ENCODE measurements at regions not wholly inside any gene's neighbourhood (a gene's known extent, or its start where the extent isn't known, plus 50 kb on each side); places are given as distances from the start of the nearest gene placed in this dataset.

DNA sequence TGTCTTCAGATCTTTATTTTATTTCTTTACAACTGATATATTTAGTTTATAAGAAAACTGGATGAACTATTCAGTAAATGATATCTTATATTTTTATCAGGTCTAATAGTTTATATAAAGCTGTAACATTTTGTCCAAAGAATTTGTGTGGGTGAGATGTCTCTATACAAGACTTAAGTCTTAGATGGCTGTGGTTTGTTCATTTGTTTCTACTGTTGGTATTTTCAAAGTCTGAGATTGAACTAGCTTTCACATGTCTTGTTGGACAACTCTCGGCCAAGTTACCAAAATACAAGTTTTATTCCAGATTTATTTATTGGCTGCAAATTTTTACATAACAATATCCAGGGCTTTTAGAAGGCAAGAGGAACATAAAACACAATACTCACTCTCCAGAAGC is 286.0 kb downstream of the NR2F1-AS1 start (continued):
- TF ChIP-seq, protein P1, sequence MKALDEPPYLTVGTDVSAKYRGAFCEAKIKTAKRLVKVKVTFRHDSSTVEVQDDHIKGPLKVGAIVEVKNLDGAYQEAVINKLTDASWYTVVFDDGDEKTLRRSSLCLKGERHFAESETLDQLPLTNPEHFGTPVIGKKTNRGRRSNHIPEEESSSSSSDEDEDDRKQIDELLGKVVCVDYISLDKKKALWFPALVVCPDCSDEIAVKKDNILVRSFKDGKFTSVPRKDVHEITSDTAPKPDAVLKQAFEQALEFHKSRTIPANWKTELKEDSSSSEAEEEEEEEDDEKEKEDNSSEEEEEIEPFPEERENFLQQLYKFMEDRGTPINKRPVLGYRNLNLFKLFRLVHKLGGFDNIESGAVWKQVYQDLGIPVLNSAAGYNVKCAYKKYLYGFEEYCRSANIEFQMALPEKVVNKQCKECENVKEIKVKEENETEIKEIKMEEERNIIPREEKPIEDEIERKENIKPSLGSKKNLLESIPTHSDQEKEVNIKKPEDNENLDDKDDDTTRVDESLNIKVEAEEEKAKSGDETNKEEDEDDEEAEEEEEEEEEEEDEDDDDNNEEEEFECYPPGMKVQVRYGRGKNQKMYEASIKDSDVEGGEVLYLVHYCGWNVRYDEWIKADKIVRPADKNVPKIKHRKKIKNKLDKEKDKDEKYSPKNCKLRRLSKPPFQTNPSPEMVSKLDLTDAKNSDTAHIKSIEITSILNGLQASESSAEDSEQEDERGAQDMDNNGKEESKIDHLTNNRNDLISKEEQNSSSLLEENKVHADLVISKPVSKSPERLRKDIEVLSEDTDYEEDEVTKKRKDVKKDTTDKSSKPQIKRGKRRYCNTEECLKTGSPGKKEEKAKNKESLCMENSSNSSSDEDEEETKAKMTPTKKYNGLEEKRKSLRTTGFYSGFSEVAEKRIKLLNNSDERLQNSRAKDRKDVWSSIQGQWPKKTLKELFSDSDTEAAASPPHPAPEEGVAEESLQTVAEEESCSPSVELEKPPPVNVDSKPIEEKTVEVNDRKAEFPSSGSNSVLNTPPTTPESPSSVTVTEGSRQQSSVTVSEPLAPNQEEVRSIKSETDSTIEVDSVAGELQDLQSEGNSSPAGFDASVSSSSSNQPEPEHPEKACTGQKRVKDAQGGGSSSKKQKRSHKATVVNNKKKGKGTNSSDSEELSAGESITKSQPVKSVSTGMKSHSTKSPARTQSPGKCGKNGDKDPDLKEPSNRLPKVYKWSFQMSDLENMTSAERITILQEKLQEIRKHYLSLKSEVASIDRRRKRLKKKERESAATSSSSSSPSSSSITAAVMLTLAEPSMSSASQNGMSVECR (CRISPR knock-in tag; IDR thresholded peaks at IDR 0.05; ENCODE audit: borderline replicate concordance): no peak

DNA sequence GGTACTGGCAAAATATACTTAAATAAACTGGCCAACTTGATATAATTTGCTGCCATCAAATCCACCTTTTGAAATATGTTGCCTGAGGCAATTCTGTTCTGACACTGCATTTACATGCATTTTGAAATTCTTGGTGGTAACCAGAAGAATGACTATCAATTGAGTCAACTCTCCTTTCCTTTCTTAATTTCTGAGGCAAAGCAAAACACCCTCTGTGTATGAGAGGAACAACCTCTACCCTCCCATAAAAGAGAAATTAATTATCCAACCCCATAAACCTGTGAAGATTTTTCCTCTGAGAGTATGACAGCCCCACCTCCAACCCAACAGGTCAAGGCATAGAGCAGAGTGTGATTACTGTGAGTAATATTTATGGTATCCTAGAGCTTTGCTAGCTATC is 286.8 kb downstream of the NR2F1-AS1 start:
- no peak for DNase-seq (ENCODE audit: low spot score)
- TF ChIP-seq, protein P2, sequence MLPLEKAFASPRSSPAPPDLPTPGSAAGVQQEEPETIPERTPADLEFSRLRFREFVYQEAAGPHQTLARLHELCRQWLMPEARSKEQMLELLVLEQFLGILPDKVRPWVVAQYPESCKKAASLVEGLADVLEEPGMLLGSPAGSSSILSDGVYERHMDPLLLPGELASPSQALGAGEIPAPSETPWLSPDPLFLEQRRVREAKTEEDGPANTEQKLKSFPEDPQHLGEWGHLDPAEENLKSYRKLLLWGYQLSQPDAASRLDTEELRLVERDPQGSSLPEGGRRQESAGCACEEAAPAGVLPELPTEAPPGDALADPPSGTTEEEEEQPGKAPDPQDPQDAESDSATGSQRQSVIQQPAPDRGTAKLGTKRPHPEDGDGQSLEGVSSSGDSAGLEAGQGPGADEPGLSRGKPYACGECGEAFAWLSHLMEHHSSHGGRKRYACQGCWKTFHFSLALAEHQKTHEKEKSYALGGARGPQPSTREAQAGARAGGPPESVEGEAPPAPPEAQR (CRISPR knock-in tag; IDR thresholded peaks at IDR 0.05): no peak
- TF ChIP-seq TEAD4 (CRISPR knock-in tag; IDR thresholded peaks at IDR 0.05) (no peak), HMGA2 (CRISPR knock-in tag; IDR thresholded peaks at IDR 0.05) (no peak), NFATC4 (CRISPR knock-in tag; IDR thresholded peaks at IDR 0.05) (no peak), ZNF416 (CRISPR knock-in tag; IDR thresholded peaks at IDR 0.05) (no peak)
- TF ChIP-seq, protein P3, sequence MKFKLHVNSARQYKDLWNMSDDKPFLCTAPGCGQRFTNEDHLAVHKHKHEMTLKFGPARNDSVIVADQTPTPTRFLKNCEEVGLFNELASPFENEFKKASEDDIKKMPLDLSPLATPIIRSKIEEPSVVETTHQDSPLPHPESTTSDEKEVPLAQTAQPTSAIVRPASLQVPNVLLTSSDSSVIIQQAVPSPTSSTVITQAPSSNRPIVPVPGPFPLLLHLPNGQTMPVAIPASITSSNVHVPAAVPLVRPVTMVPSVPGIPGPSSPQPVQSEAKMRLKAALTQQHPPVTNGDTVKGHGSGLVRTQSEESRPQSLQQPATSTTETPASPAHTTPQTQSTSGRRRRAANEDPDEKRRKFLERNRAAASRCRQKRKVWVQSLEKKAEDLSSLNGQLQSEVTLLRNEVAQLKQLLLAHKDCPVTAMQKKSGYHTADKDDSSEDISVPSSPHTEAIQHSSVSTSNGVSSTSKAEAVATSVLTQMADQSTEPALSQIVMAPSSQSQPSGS (CRISPR knock-in tag; IDR thresholded peaks at IDR 0.05; ENCODE audit: borderline replicate concordance, low read depth): no peak
- TF ChIP-seq, protein P4, sequence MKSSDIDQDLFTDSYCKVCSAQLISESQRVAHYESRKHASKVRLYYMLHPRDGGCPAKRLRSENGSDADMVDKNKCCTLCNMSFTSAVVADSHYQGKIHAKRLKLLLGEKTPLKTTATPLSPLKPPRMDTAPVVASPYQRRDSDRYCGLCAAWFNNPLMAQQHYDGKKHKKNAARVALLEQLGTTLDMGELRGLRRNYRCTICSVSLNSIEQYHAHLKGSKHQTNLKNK (CRISPR knock-in tag; IDR thresholded peaks at IDR 0.05): no peak
- CTCF ChIA-PET: no interaction called here
- Mint-ChIP-seq H3K36me3 (no peaks in the 10 kb centered on the region), H3K27ac (no peak overlapping the region), H3K4me1 (peaks cover 12% of the 10 kb centered on the region), H3K4me3 (no peak overlapping the region), H3K9me3 (no peaks in the 10 kb centered on the region), H3K27me3 (ENCODE audit: low read depth) (no peaks in the 10 kb centered on the region; the same call in 1 of the 2 replicates)
- POLR2A ChIA-PET: no interaction called here
- ATAC-seq: no peak

DNA sequence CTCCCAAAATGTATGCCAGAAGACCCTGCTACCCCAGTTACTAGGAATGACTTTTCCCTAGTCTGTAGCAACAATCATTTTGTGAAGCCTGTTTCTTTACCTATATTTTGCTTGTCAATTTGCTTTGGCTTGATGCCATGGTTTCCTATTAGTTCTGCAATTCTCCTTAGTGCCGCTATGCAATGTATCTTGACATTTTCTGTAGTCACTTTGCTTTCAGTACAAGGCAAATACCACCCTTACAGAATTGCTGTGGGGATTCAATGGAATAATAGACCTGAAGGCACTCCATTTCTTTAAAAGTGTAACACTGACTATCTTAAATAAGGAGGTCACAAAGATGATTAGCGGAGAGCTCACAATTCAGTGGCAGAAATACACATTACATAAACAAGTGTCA is 291.1 kb downstream of the NR2F1-AS1 start:
- Mint-ChIP-seq H3K27me3 (ENCODE audit: low read depth) (no peaks in the 10 kb centered on the region), H3K9me3 (peaks cover 26% of the 10 kb centered on the region), H3K36me3 (peaks cover 12% of the 10 kb centered on the region), H3K27ac (no peak overlapping the region), H3K4me3 (no peak overlapping the region), H3K4me1 (0 out of 2 replicates have a peak, but pooled peaks cover 2% of the 10 kb centered on the region)
- no peak for ATAC-seq
- no peak for DNase-seq (ENCODE audit: low spot score)
- POLR2A ChIA-PET: no interaction called here
- TF ChIP-seq, protein P5, sequence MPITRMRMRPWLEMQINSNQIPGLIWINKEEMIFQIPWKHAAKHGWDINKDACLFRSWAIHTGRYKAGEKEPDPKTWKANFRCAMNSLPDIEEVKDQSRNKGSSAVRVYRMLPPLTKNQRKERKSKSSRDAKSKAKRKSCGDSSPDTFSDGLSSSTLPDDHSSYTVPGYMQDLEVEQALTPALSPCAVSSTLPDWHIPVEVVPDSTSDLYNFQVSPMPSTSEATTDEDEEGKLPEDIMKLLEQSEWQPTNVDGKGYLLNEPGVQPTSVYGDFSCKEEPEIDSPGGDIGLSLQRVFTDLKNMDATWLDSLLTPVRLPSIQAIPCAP (CRISPR knock-in tag; IDR thresholded peaks at IDR 0.05): no peak
- TF ChIP-seq ZNF317 (CRISPR knock-in tag; IDR thresholded peaks at IDR 0.05; ENCODE audit: borderline replicate concordance, low read depth) (no peak), ZNF671 (CRISPR knock-in tag; IDR thresholded peaks at IDR 0.05) (no peak), CREM (CRISPR knock-in tag; IDR thresholded peaks at IDR 0.05) (no peak), CREB1 (CRISPR knock-in tag; IDR thresholded peaks at IDR 0.05) (no peak), SOX15 (CRISPR knock-in tag; IDR thresholded peaks at IDR 0.05) (no peak), OVOL2 (CRISPR knock-in tag; IDR thresholded peaks at IDR 0.05; ENCODE audit: borderline replicate concordance) (no peak)
- TF ChIP-seq, protein P6, sequence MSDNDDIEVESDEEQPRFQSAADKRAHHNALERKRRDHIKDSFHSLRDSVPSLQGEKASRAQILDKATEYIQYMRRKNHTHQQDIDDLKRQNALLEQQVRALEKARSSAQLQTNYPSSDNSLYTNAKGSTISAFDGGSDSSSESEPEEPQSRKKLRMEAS (CRISPR knock-in tag; IDR thresholded peaks at IDR 0.05): no peak
- CTCF ChIA-PET: interaction anchor here (0.9 kb wide), 1 partner anchor 9 kb away, joined by 3 read pairs; no protein-coding TSS in a partner anchor
